H9 (cell line): ENCODE measurements at regions not wholly inside any gene's neighbourhood (a gene's known extent, or its start where the extent isn't known, plus 50 kb on each side); places are given as distances from the start of the nearest gene placed in this dataset.

Experiments used
- DNase-seq: peaks from one replicate; pipeline ENCODE4 v3.0.0-alpha.2; 2017
- H2AFZ ChIP-seq: one replicate; pipeline ENCODE4 v1.6.1; 2013; ENCODE audit warnings: mild to moderate bottlenecking, low read length, control low read depth, moderate library complexity
- H2AK5ac ChIP-seq: 2 replicates; pipeline ENCODE4 v1.6.1; 2013; ENCODE audit warnings: low read length, control low read depth, mixed read lengths; ENCODE audit not compliant: insufficient read length
- H2BK120ac ChIP-seq: one replicate; pipeline ENCODE4 v1.6.1; 2013; ENCODE audit warnings: low read depth, mild to moderate bottlenecking, low read length, control low read depth, inconsistent platforms; ENCODE audit not compliant: poor library complexity, severe bottlenecking
- H2BK12ac ChIP-seq: 2 replicates; pipeline ENCODE4 v1.6.1; 2013; ENCODE audit warnings: low read length, control low read depth, mixed read lengths, low read depth; ENCODE audit not compliant: insufficient read length
- H2BK15ac ChIP-seq: 2 replicates; pipeline ENCODE4 v1.6.1; 2013; ENCODE audit warnings: low read depth, low read length, control low read depth
- H2BK20ac ChIP-seq: one replicate; pipeline ENCODE4 v1.6.1; 2013; ENCODE audit warnings: low read depth, mild to moderate bottlenecking, low read length, control low read depth, inconsistent platforms; ENCODE audit not compliant: poor library complexity, severe bottlenecking
- H2BK5ac ChIP-seq: 2 replicates; pipeline ENCODE4 v1.6.1; 2013; ENCODE audit warnings: low read length, control low read depth, mixed read lengths; ENCODE audit not compliant: insufficient read length
- H3K14ac ChIP-seq: 2 replicates; pipeline ENCODE4 v1.6.1; 2013; ENCODE audit warnings: low read length, control low read depth; ENCODE audit not compliant: insufficient read depth
- H3K18ac ChIP-seq: 2 replicates; pipeline ENCODE4 v1.6.1; 2013; ENCODE audit warnings: low read depth, mild to moderate bottlenecking, mixed read lengths, low read length, control low read depth; ENCODE audit not compliant: insufficient read length
- H3K23ac ChIP-seq: 2 replicates; pipeline ENCODE4 v1.6.1; 2013; ENCODE audit warnings: low read length, control low read depth, mixed read lengths, low read depth; ENCODE audit not compliant: insufficient read length
- H3K23me2 ChIP-seq: 2 replicates; pipeline ENCODE4 v1.6.1; 2013; ENCODE audit warnings: low read depth, mild to moderate bottlenecking, mixed read lengths, low read length, control low read depth; ENCODE audit not compliant: insufficient read length, poor library complexity, severe bottlenecking
- H3K27ac ChIP-seq: 2 replicates; pipeline ENCODE4 v1.5.1; 2013; ENCODE audit warnings: low read length, control low read depth, mixed read lengths, low read depth; ENCODE audit not compliant: insufficient read length
- H3K27me3 ChIP-seq: 2 replicates; pipeline ENCODE4 v1.6.1; 2013; ENCODE audit warnings: low read length, control low read depth, inconsistent platforms; ENCODE audit not compliant: insufficient read depth
- H3K4ac ChIP-seq: 2 replicates; pipeline ENCODE4 v1.6.1; 2013; ENCODE audit warnings: low read depth, mild to moderate bottlenecking, control low read depth, inconsistent platforms, low read length, moderate library complexity
- H3K4me1 ChIP-seq: 2 replicates; pipeline ENCODE4 v1.6.1; 2013; ENCODE audit warnings: low read length, control low read depth, inconsistent platforms; ENCODE audit not compliant: insufficient read depth
- H3K4me2 ChIP-seq: 2 replicates; pipeline ENCODE4 v1.6.1; 2013; ENCODE audit warnings: low read length, control low read depth, mixed read lengths; ENCODE audit not compliant: insufficient read length, insufficient read depth
- H3K56ac ChIP-seq: 2 replicates; pipeline ENCODE4 v1.6.1; 2013; ENCODE audit warnings: low read depth, mild to moderate bottlenecking, mixed read lengths, low read length, control low read depth; ENCODE audit not compliant: insufficient read length
- H3K79me1 ChIP-seq: 2 replicates; pipeline ENCODE4 v1.6.1; 2013; ENCODE audit warnings: low read depth, mild to moderate bottlenecking, moderate library complexity, low read length, control low read depth, inconsistent platforms; ENCODE audit not compliant: insufficient read depth, poor library complexity, severe bottlenecking
- H3K79me2 ChIP-seq: 2 replicates; pipeline ENCODE4 v1.6.1; 2013; ENCODE audit warnings: low read length, control low read depth, inconsistent platforms; ENCODE audit not compliant: insufficient read depth
- H3K9ac ChIP-seq: 2 replicates; pipeline ENCODE4 v1.6.1; 2013; ENCODE audit warnings: low read length, control low read depth, mixed read lengths; ENCODE audit not compliant: insufficient read length; ENCODE audit errors: extremely low read depth
- H3K9me3 ChIP-seq: one replicate; pipeline ENCODE4 v1.6.1; 2013; ENCODE audit warnings: low read depth, low read length, inconsistent platforms; ENCODE audit not compliant: control insufficient read depth
- H3T11ph ChIP-seq: one replicate; pipeline ENCODE4 v1.6.1; 2013; ENCODE audit warnings: mild to moderate bottlenecking, low read length, control low read depth, inconsistent platforms
- H4K20me1 ChIP-seq: one replicate; pipeline ENCODE4 v1.6.1; 2013; ENCODE audit not compliant: control insufficient read depth, insufficient read length, insufficient read depth
- H4K5ac ChIP-seq: 2 replicates; pipeline ENCODE4 v1.6.1; 2013; ENCODE audit warnings: low read depth, mild to moderate bottlenecking, mixed read lengths, low read length, control low read depth; ENCODE audit not compliant: insufficient read length
- H4K8ac ChIP-seq: replicated peaks from 2 replicates; pipeline ENCODE4 v1.6.1; 2013; ENCODE audit warnings: low read length, control low read depth, mixed read lengths, low read depth; ENCODE audit not compliant: insufficient read length
- H4K91ac ChIP-seq: 2 replicates; pipeline ENCODE4 v1.6.1; 2013; ENCODE audit warnings: low read depth, mild to moderate bottlenecking, moderate library complexity, mixed read lengths, low read length, control low read depth; ENCODE audit not compliant: insufficient read length
- H3K27ac Mint-ChIP-seq, 3 experiments: 2 replicates in 2 of 3; 3 replicates in 1 of 3; pipeline ENCODE4 v1.8.0; 2020 to 2021; ENCODE audit warnings: mixed read lengths in 3 of 3, mild to moderate bottlenecking in 1 of 3, moderate library complexity in 1 of 3
- H3K27me3 Mint-ChIP-seq: 2 replicates; pipeline ENCODE4 v1.8.0; 2021; ENCODE audit warnings: low read depth, mild to moderate bottlenecking, moderate library complexity, mixed read lengths
- H3K36me3 Mint-ChIP-seq, 3 experiments: 2 replicates in 2 of 3; 3 replicates in 1 of 3; pipeline ENCODE4 v1.8.0; 2020 to 2021; ENCODE audit warnings: low read depth in 3 of 3, mixed read lengths in 3 of 3; ENCODE audit not compliant: insufficient read depth in 1 of 3
- H3K4me1 Mint-ChIP-seq, 2 experiments: 2 replicates each; pipeline ENCODE4 v1.8.0; 2020; ENCODE audit warnings: mixed read lengths in 2 of 2
- H3K4me3 Mint-ChIP-seq, 2 experiments: 2 replicates in 1 of 2; 3 replicates in 1 of 2; pipeline ENCODE4 v1.8.0; 2020 to 2021; ENCODE audit warnings: mild to moderate bottlenecking in 2 of 2, mixed read lengths in 2 of 2, moderate library complexity in 1 of 2
- H3K9me3 Mint-ChIP-seq, 2 experiments: 2 replicates in 1 of 2; 3 replicates in 1 of 2; pipeline ENCODE4 v1.8.0; 2020; ENCODE audit warnings: mild to moderate bottlenecking in 2 of 2, mixed read lengths in 2 of 2, moderate library complexity in 1 of 2
- CTCF ChIP-seq: fragments of 200-600 bp; sonication (generic); conservative IDR thresholded peaks from 3 replicates; pipeline ENCODE4 v1.8.0; 2021; ENCODE audit warnings: antibody characterized with exemption, mild to moderate bottlenecking
- WGBS: extraction: QIAGEN DNeasy Blood & Tissue Kit; methylation state at CpG from one replicate; pipeline ENCODE4 v1.1.7; 2013; ENCODE audit warnings: missing lambda C conversion rate, low lambda C conversion rate, mixed read lengths; ENCODE audit not compliant: insufficient read length; ENCODE audit errors: extremely low coverage; 5-methylcytosine and 5-hydroxymethylcytosine counted together

GRCh38 chrX:87900320-87900908 lies 382.8 kb downstream of the KLHL4 start:
- H4K91ac ChIP-seq = no peak overlapping the region

More at GRCh38 chrX:87900320-87900908, 382.8 kb downstream of the KLHL4 start:
- Histone ChIP-seq H3K23ac (no peak overlapping the region), H3K4me1 (peaks cover 7% of the 10 kb centered on the region; the same call in 1 of the 2 replicates), H3K9me3 (no peaks in the 10 kb centered on the region), H3K79me1 (no peaks in the 10 kb centered on the region), H3K18ac (no peak overlapping the region), H2AK5ac (no peak overlapping the region), H3K4ac (no peak overlapping the region), H2BK20ac (no peak overlapping the region), H3T11ph (no peak overlapping the region), H3K79me2 (no peaks in the 10 kb centered on the region), H2BK12ac (no peak overlapping the region), H4K8ac (no peak overlapping the region), H3K27me3 (no peaks in the 10 kb centered on the region), H2BK120ac (no peak overlapping the region), H3K9ac (no peak overlapping the region), H3K4me2 (no peak overlapping the region), H4K5ac (no peak overlapping the region), H3K23me2 (no peaks in the 10 kb centered on the region), H4K20me1 (no peaks in the 10 kb centered on the region), H3K56ac (no peak overlapping the region), H2AFZ (no peak overlapping the region), H3K27ac (no peak overlapping the region), H2BK5ac (no peak overlapping the region), H3K14ac (no peak overlapping the region), H2BK15ac (no peak overlapping the region)
- Mint-ChIP-seq H3K36me3 (peaks cover 3 to 9% (median 6%) of the 10 kb centered on the region in 3 experiments), H3K9me3 (peaks cover 0 to 4% of the 10 kb centered on the region in 2 experiments; a peak in 2 of 5 replicates), H3K27me3 (no peaks in the 10 kb centered on the region), H3K4me3 (no peak overlapping the region), H3K4me1 (peaks cover 19 to 23% of the 10 kb centered on the region in 2 experiments), H3K27ac (no peak overlapping the region)
- WGBS = no CpG with 5 or more reads among the region's 8 CpGs
- no peak for TF ChIP-seq CTCF
- no peak for DNase-seq
